DMS53 (cell line): ENCODE measurements at regions not wholly inside any gene's neighbourhood (a gene's known extent, or its start where the extent isn't known, plus 50 kb on each side); places are given as distances from the start of the nearest gene placed in this dataset.
"Not testable (repeated sequence)": the region's sequence is repeated elsewhere in the genome, so short reads cannot be mapped to it uniquely, and the experiment has no call there.

Experiments
- DNase-seq: peaks from one replicate; lab custom pipeline; 2025; lab: John Stamatoyannopoulos, UW

DNA sequence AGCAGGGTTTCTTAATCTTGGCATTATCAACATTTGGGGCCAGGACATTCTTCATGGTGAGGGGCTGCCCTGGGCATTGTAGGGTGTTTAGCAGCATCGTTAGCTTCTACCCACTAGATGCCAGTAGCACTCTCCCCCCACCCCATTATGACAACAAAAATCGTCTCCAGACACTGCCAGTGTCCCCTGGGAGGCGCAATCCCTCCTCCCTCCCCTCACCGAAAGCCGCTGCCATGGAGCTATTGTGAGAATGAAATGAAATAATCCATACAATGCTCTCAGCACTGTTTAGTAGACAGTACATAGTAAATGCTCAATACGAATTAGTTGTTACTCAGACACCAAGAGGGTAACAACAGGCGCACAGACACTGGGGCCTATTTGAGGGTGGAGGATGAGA is 502.9 kb downstream of the NPIPA7 start:
- no peak for DNase-seq

DNA sequence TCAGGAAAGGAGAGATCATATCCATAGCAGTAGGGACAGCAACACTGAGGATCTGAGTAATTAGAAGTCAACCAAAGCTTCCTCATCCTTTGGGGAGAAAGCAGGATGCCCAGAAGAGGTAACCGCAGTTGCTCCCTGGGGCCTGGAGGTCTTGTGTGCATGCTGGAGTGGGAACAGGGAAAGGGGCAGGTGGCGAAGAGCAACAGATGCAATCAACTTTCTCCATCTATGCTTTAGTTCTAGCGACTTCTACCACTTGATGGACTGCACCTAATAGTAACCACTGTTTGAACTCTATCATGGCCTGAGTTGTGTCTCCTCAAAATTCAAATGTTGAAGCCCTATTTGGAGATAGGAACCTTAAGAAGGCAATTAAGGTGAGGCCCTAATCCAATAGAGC is 503.8 kb downstream of the NPIPA7 start:
- DNase-seq = no peak

DNA sequence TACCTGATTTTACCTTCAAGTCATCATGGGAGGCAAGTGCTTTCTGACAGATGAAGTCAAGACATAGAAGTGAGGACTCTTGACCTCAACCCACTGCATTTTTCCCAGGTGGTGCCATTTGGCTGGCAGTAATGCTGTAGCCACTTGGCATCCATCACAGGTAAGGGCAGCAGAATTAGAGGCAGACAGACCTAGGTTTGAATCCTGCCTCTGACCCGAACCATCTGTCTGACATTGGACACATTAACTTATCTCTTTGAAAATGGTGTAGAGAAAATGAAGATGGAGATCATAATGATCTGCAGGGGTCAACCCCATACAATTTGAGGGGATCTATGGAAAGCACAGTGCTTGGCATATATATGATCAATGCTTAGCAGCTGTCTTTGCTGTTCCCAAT is 505.5 kb downstream of the NPIPA7 start:
- DNase-seq = no peak

DNA sequence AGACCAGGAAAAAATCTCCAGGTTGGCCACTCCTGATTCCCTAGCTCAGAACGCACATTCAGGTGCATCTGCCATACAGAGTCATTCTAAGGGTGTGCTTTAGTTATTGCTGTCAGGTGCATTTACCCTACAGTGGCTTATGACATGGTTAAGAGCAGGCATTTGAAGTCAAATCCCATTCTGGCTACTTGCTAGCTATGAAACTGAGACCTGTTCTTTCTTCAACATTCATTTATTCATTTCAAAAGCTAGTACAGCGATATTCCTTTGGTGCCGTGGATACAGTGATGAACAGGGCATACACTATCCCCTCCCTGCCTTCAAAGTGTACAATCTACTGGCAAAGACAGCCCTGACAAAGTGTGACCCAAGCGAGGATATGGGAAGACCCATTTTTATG is 508.3 kb downstream of the NPIPA7 start:
- DNase-seq = no peak

DNA sequence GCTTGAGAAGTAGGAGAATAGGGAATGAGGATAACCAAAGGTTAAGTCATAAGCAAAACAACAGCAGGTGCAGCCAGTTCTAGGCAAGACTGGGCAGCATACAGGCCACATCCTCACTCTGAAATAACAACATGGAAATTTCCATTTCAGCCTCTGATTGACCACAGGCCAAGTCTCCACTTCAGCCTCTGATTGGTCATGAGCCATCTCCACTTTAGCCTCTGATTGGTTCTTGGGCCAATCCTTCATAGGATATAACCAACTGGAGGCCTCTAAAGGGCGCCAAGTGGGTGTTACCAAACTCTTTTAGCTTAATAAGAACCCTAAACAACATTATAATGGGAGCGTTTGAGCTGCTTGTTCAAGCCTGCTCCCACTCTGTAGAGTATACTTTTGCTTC is 512.0 kb downstream of the NPIPA7 start:
- no peak for DNase-seq

DNA sequence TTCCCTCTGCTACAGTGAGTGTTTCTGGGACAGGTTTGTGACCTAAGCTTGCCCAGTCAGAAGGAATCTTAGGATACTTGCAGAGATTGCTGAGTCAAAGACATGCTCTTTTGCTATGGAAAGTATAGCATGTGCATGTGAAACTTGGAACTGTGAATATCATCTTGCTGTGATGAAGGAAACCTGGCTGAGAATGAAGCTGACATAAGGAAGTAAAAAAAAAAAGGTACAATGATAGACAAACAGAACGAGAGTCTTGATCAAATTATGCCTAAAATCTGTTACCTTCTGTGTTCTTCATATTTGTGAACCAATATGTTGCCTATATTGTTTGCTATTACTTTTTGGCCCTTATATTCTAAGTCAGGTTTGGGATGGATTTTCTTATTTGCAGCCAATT is 525.7 kb downstream of the NPIPA7 start:
- no peak for DNase-seq

DNA sequence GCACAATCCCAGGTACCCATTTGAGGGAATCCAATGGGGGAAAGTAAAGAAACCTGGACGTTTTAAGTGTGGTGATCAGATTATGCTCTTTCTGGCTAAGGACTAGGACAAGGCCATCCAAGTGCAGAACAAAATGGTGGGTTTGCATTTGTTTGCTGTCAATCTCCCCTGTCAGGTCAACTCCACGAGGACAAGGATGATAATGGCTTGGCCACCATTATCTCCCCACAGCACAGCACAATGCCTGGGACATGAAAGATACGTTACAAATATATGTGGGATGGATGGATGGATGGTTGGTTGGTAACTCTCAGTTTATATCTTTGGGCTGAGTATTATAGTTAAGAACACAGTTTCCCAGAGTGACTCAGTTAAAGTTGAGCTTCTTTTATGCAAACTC is 526.9 kb downstream of the NPIPA7 start:
- no peak for DNase-seq

DNA sequence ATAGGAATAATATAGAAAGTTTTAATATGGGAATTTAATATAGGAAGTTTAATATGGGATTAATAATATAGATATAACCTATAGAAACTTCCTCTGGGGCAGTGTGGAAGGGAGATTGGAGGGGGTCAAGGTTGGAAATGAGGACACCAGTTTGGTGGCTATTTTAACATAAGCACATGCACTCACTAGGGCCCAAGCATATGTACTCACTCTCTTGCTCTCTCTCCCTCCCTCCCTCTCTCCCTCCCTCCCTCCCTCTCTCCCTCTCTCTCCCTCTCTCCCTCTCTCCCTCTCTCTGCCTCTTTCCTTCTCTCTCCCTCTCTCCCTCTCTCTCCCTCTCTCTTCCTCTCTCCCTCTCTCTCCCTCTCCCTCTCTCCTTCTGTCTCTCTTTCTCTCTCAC is 528.1 kb downstream of the NPIPA7 start:
- DNase-seq = no peak

DNA sequence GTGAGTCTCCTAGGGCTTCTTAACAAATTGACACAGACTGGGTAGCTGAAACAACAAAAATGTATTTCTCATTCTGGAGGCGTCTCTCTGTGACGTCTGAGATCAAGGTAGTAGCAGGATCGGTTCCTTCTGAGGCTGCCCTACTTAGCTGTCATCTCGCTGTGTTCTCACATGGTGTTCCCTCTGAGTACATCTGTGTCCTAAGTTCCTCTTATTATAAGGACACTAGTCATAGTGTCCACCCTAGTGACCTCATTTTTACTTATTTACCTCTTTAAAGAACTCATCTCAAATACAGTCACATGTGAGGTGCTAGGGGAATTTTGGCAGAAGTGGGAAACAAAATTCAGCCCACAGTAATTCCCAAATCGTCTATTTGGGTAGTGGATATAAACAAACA is 529.1 kb downstream of the NPIPA7 start:
- DNase-seq = no peak

DNA sequence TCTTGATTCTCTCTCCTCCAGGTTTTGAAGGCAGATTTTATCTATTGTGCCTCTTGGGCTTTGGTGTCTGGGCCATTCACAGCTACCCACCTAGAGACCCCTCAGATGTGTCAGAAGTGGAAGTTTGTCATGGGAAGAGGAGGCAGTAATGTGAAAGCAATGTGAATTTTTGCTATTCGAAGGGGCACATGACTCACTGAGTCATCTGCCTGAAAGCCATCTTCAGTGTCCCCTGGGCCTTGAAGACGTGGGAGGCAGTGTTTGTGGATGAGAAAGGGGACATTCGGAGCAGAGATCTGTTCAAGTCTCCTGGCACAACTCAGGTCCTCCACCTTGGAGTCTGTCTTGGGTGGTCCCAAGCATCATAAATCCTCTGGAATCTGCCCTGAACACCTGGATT is 530.2 kb downstream of the NPIPA7 start:
- no peak for DNase-seq

DNA sequence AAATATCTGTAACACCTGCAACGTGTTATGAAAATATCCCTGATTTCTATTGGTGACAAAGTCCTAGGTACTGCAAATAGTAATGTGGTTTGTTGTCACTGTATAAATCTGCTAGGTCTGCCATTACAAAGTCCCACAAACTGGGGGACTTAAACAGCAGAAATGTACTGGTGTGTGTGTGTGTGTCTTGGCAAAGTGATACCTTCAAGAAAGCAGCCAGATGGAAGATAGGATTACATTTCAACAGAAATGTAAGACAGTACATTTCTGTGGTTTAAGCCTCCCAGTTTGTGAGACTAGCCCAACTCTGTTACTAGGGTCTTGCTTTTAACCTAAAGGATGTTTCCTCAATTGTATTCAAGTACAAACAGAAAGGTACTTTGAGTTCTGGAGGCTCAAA is 531.7 kb downstream of the NPIPA7 start:
- no peak for DNase-seq

DNA sequence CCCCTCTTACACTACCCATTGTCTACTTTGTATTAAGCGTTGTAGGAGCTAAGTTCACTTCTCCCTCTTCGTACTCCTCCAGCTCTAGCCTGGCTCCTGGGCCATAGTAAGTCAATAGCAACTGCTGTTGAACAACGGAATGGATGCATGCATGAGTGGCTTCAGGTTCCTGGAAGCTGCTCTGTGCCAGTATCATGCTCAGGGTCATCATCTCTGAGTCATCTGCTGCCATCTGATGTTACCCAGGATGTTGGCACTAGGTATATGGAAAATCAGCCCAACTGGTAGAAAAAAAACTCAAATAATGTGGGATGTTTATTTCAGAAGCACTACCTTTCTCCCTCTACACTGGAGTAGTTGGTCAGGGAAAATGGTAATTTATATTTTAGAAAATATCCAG is 536.8 kb downstream of the NPIPA7 start:
- DNase-seq = peak; percentile 1

DNA sequence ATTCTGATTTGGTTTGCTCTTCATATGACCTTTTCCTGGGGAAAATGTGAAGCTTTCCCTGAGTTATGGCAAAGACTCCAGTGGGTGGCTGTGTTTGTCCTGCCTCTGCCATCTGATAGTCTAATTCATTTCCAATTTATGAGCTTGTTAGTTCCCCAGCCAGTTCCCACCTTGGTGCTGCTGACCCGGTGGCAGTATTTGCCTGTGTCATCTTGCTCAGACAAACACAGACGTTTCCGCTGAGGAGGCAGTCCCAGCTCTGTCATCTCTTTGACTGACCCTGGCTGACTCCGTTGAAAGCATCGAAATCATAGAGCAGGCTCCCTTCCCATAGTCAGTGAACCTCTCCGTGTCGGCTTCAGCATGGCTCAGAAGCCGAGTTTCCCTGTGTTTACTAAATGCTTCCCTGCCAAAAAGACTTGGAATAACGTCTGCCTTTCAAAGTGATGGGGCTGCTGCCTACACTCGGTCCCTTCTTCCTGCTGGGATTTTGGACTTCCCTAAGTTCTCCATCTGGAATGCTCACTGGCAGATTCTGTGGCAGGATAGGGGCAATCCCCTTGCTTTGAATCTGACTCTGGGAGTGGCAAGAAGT is 538.3 kb downstream of the NPIPA7 start:
- no peak for DNase-seq

DNA sequence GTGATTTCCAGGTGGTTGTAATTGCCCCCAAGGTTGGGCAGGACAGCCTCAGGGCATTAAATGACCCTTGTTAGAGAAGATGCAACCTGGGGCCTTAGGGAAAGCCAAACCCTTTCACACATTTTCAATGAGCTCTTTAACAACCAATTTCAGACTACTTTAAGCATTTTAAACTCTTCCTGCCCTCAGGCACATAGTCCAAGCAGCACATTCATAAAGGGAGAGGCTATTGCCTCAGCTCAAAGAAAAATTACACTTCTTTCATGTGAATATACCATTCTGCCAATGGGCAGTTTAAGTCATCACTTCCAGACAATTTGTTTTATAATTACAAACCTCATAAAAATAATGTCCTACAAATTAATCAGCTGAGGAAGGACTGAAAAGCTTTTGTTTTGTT is 544.5 kb downstream of the NPIPA7 start:
- no peak for DNase-seq

DNA sequence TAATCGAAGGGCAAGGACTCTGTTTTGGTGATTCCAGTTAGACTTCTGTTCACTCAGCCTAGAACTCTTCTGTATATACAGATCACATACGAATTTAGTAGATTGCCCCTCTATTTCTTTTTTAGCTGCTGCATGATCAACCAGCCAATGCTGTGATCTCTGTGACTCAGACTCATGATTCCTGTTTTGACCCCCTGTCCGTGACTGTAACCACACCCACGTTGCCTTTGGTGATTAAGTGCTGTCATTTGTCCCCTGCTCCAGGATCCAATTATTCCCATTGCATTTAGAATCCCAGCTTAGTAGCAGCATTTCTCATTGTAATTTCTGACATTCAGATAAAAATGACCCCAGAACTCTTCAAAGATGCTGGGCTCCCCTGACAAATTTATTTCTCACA is 545.7 kb downstream of the NPIPA7 start:
- no peak for DNase-seq

DNA sequence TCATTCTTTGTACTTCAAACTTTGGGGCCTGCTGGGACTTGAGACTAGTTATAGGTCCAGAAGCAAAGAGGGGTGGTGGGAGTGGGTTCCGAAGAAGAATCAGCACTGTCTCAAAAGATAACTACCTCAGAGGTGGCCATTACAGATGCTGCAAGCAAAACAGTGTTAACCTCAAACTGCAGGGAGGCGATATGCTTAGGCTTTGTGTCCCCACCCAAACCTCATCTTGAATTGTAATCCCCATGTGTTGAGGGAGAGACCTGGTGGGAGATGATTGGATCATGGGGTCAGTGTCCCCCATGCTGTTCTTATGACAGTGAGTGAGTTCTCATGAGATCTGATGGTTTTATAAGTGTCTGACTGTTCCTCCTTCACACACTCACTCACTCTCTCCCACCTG is 545.3 kb downstream of the XYLT1 start:
- no peak for DNase-seq

DNA sequence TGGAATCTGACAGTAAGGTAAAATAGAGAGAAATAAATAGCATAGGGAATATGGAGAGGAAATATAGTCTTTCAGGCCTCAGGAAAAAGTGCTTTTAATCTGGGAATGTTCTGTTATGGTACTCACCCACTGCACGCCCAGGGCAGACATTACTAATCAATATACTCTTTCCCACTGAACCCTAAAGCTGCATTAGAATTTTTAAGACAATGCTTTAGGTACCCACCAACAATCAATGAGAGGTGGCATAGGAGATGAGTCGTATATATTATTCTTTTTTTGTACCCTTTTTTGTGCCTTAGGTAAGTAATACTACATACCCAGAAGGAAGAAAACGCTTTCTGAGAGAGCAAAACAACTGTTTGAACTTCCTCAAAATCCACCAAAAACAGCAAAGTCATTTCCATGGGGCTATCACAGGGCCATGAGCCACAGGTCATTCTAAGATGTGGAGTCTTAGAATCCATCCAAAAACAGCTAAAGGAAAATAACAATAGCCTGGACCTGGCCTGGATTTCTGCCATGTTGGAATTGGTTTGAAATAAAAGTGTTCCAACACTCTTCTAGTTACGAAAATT is 542.1 kb downstream of the XYLT1 start:
- no peak for DNase-seq

DNA sequence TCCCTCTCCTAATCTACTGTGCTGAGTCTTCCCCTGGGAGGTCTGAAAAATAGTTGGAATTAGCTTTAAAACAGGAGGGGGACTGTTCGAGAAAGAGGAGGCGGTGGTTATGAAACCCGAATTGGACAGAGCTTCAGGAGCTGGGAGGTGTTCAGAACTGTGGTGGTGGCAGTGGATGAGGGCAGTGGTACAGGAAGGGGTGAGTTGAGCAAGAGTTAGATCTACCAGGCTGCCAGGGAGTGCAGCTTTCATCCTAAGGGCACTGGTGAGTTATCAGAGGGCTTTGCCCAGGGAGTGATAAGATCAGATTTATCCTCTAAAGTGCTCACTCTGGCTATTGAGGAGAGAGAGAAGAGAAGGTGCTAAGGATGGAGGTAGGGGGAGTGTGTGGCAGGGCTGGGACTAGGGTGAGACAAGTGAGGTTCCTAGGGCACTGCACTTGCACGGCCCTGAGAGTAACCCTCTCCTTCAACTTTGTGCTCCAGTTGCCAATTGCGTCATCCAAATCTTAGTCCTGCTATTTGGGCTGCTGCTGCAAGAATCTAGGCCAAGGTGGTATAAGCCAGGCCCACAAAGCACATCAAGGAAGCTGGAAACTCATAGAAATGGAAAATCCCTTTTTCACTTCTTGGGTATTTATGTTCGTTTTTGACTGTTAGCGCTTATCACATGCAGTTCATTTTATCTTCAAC is 540.3 kb downstream of the XYLT1 start:
- no peak for DNase-seq

DNA sequence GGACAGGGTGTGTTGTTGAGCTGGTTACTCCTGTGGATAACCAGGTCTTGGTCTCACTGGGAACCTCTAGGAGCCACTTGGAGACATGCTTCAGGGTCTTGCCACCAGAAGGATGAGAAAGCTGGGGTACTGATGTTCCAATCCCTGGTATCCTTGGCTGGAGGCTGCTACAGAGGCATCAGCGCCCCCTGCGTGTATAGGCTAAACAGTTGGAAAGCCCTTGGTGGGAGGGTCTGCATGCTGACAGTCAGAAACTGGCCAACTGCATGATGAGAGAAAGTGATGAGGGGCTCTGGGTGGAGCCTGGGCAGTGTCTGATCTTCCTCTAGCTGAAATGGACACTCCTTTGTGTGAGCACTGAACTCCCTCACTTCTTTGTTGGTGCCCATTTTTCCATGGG is 536.9 kb downstream of the XYLT1 start:
- no peak for DNase-seq

DNA sequence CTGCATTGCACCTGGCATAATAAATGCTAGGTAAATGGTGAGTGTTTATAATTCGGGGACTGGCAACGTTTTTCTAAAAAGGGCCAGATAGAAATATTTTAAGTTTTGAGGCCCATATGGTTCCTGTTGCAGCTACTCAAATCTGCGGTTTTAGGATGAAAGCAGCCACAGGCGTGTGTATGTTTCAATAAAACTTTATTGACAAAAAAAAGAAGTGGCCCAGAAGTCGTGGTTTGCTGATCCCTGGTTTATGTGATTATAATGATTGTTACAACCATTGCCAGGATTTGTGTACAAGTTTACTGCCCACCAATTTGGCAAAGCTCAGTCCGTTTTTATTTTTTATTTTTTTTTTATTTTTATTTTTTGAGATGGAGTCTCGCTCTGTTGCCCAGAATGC is 536.1 kb downstream of the XYLT1 start:
- DNase-seq = no peak

DNA sequence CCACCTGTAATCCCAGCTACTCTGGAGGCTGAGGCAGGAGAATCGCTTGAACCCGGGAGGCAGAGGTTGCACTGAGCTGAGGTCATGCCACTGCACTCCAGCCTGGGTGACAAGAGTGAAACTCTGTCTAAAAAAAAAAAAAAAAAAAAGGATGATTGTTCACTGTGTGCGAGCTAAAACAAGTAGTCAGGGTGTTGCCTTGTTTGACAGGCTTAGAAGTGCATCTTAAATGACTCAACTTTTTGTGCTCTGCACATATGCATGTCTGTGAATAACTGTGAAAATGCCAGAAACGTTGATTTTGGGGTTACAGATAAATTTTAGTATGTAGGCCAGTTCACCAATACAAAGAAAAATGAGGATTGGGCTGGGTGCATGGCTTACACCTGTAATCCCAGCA is 534.9 kb downstream of the XYLT1 start:
- not testable (repeated sequence) for DNase-seq

DNA sequence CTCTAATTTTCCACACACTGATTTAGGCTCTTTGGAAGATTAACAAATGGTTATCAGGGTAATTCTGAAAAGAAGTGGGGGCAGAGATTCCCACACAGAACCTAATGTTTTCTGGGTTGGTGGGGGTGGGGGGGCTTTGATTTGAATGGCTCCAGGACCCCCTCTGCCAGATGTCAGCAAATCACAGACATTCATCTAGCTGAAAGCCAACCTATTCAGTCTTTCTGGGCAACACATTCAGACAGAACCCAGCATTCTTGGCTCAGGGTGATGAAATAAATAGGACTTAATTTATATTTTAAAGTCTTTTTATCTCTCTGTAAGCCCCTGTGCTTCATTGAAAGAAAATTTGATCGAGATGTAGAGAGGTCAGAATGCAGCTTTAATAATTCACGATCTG is 533.2 kb downstream of the XYLT1 start:
- DNase-seq = no peak

DNA sequence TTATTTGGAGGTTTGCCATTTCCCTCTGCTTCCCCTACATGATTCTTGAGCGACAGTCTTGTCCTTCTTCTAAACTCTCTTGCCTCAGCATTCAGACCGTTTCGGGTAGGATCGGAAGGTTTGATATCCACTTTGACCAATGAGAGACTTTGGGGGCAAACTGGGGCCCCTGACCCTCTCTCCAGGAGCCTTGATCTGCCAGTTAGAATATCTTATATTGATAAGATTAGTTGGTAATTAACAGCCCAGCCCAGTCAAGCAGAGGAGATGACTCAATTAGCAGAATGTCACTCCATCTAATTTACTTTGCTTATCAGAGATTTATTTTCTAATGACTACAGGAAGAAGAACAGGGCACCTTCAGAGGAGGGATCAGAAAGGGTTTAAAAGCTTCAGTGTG is 532.8 kb downstream of the XYLT1 start:
- no peak for DNase-seq

DNA sequence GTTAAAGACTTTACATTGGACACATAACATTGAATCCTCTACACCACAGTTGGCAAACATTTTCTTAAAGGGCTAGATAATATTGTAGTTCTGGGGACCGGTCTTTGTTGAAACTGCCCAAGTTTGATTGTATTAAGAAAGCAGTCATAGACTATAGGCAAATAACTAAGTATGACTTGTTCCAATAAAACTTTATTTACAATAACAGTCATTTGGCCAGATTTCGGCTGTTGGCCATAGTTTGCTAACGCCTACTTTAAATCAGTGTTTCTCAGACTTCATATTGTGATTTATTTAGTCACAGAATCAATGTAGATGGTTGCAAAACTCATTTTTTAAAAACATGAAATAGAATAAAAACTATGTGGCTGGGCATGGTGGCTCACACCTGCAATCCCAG is 531.8 kb downstream of the XYLT1 start:
- DNase-seq = no peak
